ENCODE measurements at regions not wholly inside any gene's neighbourhood (a gene's known extent, or its start where the extent isn't known, plus 50 kb on each side); places are given as distances from the start of the nearest gene placed in this dataset.
"Not testable (repeated sequence)": the region's sequence is repeated elsewhere in the genome, so short reads cannot be mapped to it uniquely, and the experiment has no call there.

GRCh38 chr2:181803903-181804799 lies 87.4 kb upstream of the ITPRID2 start:
- Histone ChIP-seq H3K4me1 (ENCODE audit: control insufficient read depth, extremely low read depth, insufficient read depth, low read length) (peaks cover 24% of the 10 kb centered on the region), H3K9ac (replicated peaks; ENCODE audit: extremely low read depth, insufficient read depth, low read length) (peak overlapping the region; percentile 78), H3K4me2 (ENCODE audit: insufficient read depth, low read length) (peak overlapping the region; percentile 76), H3K27ac (ENCODE audit: insufficient read depth, low read depth, low read length) (peak overlapping the region; percentile 85)
- H3K9me3 ChIP-seq (replicated peaks; ENCODE audit: control insufficient read depth, insufficient read depth, low read length); H3K4me3 ChIP-seq (replicated peaks in 1 of 3; ENCODE audit: insufficient read depth in 1 of 3, low read depth in 1 of 3, low read length in 3 of 3); H4K20me1 ChIP-seq (replicated peaks; ENCODE audit: control insufficient read depth, extremely low read depth, insufficient read depth, low read length); POLR2A ChIA-PET; dilution Hi-C loops (cut with MboI; ENCODE audit: extremely low pct_ligation_motif_present, low sequenced_read_pairs); intact Hi-C loops (cut with micrococcal nuclease); H3K27me3 ChIP-seq (ENCODE audit: control insufficient read depth in 2 of 2, insufficient read depth in 2 of 2, low read length in 2 of 2); H3K79me2 ChIP-seq (ENCODE audit: control insufficient read depth, insufficient read depth, low read length); DNase-seq (ENCODE audit: low read depth, low spot score); H3K9me1 ChIP-seq (replicated peaks; ENCODE audit: control insufficient read depth, extremely low read depth, insufficient read depth, low read length); H2AFZ ChIP-seq (ENCODE audit: low read depth, low read length); FAIRE-seq; BruUV-seq (replicated peaks); H3K36me3 ChIP-seq (ENCODE audit: control insufficient read depth in 2 of 2, extremely low read depth in 1 of 2, insufficient read depth in 2 of 2, low read length in 2 of 2): not testable (repeated sequence)
- CTCF ChIA-PET: interaction anchor here (2.2 kb wide), 1 partner anchor 62 kb away, joined by 5 read pairs; no protein-coding TSS in a partner anchor

GRCh38 chr2:181805228-181806038 lies 86.1 kb upstream of the ITPRID2 start:
- Histone ChIP-seq H4K20me1 (replicated peaks; ENCODE audit: control insufficient read depth, extremely low read depth, insufficient read depth, low read length) (no peaks in the 10 kb centered on the region), H3K27me3 (ENCODE audit: control insufficient read depth in 2 of 2, insufficient read depth in 2 of 2, low read length in 2 of 2) (no peaks in the 10 kb centered on the region), H3K79me2 (ENCODE audit: control insufficient read depth, insufficient read depth, low read length) (no peaks in the 10 kb centered on the region), H3K9me3 (replicated peaks; ENCODE audit: control insufficient read depth, insufficient read depth, low read length) (no peaks in the 10 kb centered on the region), H3K9me1 (replicated peaks; ENCODE audit: control insufficient read depth, extremely low read depth, insufficient read depth, low read length) (no peaks in the 10 kb centered on the region), H3K36me3 (ENCODE audit: control insufficient read depth in 2 of 2, extremely low read depth in 1 of 2, insufficient read depth in 2 of 2, low read length in 2 of 2) (no peaks in the 10 kb centered on the region), H3K4me2 (ENCODE audit: insufficient read depth, low read length) (peak overlapping the region; percentile 76), H3K4me3 (replicated peaks in 1 of 3; ENCODE audit: insufficient read depth in 1 of 3, low read depth in 1 of 3, low read length in 3 of 3) (peak overlapping the region in 1 of 3 experiments; percentile 22), H3K27ac (ENCODE audit: insufficient read depth, low read depth, low read length) (peak overlapping the region; percentile 85), H3K4me1 (ENCODE audit: control insufficient read depth, extremely low read depth, insufficient read depth, low read length) (peaks cover 37% of the 10 kb centered on the region), H3K9ac (replicated peaks; ENCODE audit: extremely low read depth, insufficient read depth, low read length) (peak overlapping the region; percentile 78), H2AFZ (ENCODE audit: low read depth, low read length) (peak overlapping the region; percentile 83)
- ChIA-PET POLR2A (no interaction called here), CTCF (interaction anchor here (0.7 to 1.9 kb wide), 3 partner anchors 11 to 98 kb away, joined by 3 to 8 read pairs (median 3); no protein-coding TSS in a partner anchor)
- TSS peak; percentile 78 for BruUV-seq (replicated peaks)
- peak; percentile 91 for DNase-seq (ENCODE audit: low read depth, low spot score)
- dilution Hi-C loops (cut with MboI; ENCODE audit: extremely low pct_ligation_motif_present, low sequenced_read_pairs): no loop called here
- no peak for TF ChIP-seq POLR2AphosphoS5 (IDR thresholded peaks at IDR 0.05; ENCODE audit: insufficient read depth, low read depth, low read length)
- peak; percentile 19 for TF ChIP-seq GATA2 (IDR thresholded peaks at IDR 0.05; ENCODE audit: insufficient read depth, insufficient read length, low read depth, low read length)
- TF ChIP-seq JUN (IDR thresholded peaks at IDR 0.05; ENCODE audit: borderline replicate concordance, insufficient read depth, insufficient read length, low read depth): peak; percentile 78
- TF ChIP-seq MAX (IDR thresholded peaks at IDR 0.05; ENCODE audit: insufficient read depth, insufficient read length): no peak
- no peak for TF ChIP-seq EZH2 (IDR thresholded peaks at IDR 0.05; ENCODE audit: borderline replicate concordance, low read depth, low read length, severe bottlenecking)
- peak; percentile 44 for TF ChIP-seq FOS (IDR thresholded peaks at IDR 0.05; ENCODE audit: borderline replicate concordance, insufficient read depth, low read length)
- TF ChIP-seq CTCF (IDR thresholded peaks at IDR 0.05; ENCODE audit: extremely low read depth in 1 of 2, insufficient read depth in 1 of 2, low read depth in 1 of 2, low read length in 2 of 2): no peak
- FAIRE-seq: peak; percentile 82
- intact Hi-C loops (cut with micrococcal nuclease): loop anchor here (1.0 kb wide), 2 partner anchors 14 to 88 kb away; no protein-coding TSS in a partner anchor

Measured in endothelial cell of umbilical vein (primary cell).